Endothelial cell of umbilical vein (primary cell): ENCODE measurements at regions not wholly inside any gene's neighbourhood (a gene's known extent, or its start where the extent isn't known, plus 50 kb on each side); places are given as distances from the start of the nearest gene placed in this dataset.

ENCODE experiments used
- EZH2 ChIP-seq: IDR thresholded peaks from 2 replicates; pipeline ENCODE4 v1.6.1; 2012; ENCODE audit warnings: borderline replicate concordance, low read depth, mild to moderate bottlenecking, moderate library complexity, low read length, inconsistent platforms; ENCODE audit not compliant: severe bottlenecking
- FOS ChIP-seq: IDR thresholded peaks from 2 replicates; pipeline ENCODE4 v1.6.1; 2011; ENCODE audit warnings: mild to moderate bottlenecking, low read length, moderate library complexity, borderline replicate concordance; ENCODE audit not compliant: insufficient read depth
- POLR2A ChIP-seq: IDR thresholded peaks from 2 replicates; pipeline ENCODE4 v1.6.1; 2012; ENCODE audit warnings: low read depth, mild to moderate bottlenecking, control low read depth, low read length
- POLR2AphosphoS5 ChIP-seq: IDR thresholded peaks from 2 replicates; pipeline ENCODE4 v1.6.1; 2012; ENCODE audit warnings: low read depth, mild to moderate bottlenecking, control low read depth, low read length, moderate library complexity; ENCODE audit not compliant: insufficient read depth
- TF ChIP-seq, protein P1 (sequence below), 2 donors: IDR thresholded peaks; 1 replicate in 1 of 2; 2 replicates in 1 of 2; pipeline ENCODE4 v1.5.1; 2011; ENCODE audit warnings: low read length in 2 of 2, mild to moderate bottlenecking in 2 of 2, moderate library complexity in 2 of 2, control low read depth in 1 of 2, inconsistent platforms in 1 of 2, low read depth in 1 of 2; ENCODE audit not compliant: insufficient read depth in 1 of 2; ENCODE audit errors: extremely low read depth in 1 of 2
- TF ChIP-seq, protein P2 (sequence below): IDR thresholded peaks from 2 replicates; pipeline ENCODE4 v1.6.1; 2011; ENCODE audit not compliant: insufficient read depth, insufficient read length

GRCh38 chr1:189605226-189605625 lies 872.4 kb downstream of the BRINP3 start:
- TF ChIP-seq EZH2 (no peak), POLR2AphosphoS5 (no peak), POLR2A (no peak), FOS (no peak)
- TF ChIP-seq, protein P1, sequence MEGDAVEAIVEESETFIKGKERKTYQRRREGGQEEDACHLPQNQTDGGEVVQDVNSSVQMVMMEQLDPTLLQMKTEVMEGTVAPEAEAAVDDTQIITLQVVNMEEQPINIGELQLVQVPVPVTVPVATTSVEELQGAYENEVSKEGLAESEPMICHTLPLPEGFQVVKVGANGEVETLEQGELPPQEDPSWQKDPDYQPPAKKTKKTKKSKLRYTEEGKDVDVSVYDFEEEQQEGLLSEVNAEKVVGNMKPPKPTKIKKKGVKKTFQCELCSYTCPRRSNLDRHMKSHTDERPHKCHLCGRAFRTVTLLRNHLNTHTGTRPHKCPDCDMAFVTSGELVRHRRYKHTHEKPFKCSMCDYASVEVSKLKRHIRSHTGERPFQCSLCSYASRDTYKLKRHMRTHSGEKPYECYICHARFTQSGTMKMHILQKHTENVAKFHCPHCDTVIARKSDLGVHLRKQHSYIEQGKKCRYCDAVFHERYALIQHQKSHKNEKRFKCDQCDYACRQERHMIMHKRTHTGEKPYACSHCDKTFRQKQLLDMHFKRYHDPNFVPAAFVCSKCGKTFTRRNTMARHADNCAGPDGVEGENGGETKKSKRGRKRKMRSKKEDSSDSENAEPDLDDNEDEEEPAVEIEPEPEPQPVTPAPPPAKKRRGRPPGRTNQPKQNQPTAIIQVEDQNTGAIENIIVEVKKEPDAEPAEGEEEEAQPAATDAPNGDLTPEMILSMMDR (IDR thresholded peaks at IDR 0.05; ENCODE audit: extremely low read depth in 1 of 2, insufficient read depth in 1 of 2, low read depth in 1 of 2, low read length in 2 of 2) = no peak
- TF ChIP-seq, protein P2, sequence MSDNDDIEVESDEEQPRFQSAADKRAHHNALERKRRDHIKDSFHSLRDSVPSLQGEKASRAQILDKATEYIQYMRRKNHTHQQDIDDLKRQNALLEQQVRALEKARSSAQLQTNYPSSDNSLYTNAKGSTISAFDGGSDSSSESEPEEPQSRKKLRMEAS = no peak
